ENCODE measurements at regions not wholly inside any gene's neighbourhood (a gene's known extent, or its start where the extent isn't known, plus 50 kb on each side); places are given as distances from the start of the nearest gene placed in this dataset.

DNA sequence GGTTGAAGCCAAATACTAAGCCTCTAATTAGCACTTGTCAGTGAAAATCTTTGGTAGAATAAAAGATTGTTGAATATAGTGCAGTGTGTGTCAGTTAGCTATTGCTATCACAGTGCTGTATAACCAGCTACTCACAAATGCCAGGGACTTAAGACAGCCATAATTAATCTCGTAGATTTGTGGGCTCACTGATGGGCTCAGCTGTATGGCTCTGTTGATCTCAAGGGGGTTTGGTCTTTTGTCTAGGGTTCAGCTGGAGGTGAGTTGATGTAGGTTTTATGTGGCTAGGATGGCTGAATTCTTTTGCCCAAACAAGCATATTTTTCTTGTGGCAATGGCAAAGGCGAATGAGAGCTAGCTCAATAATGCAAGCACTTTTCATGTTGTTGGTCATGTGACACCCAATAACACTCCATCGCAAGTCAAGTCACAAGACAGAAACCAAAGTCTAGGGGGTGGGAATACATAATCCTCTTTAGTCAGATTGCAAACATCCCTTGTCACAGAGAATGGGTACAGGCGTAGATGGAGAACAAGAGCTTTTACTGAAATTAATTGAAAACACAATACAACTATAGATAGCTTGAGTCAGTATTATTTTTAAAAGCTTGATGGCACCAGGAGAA lies 121.7 kb upstream of the EDNRB start:
- no peaks in the 10 kb centered on the region for H3K27me3 ChIP-seq (ENCODE audit: control insufficient read depth in 2 of 2, insufficient read depth in 2 of 2, low read length in 2 of 2)
- DNase-seq = no peak
- no peak overlapping the region for H3K4me3 ChIP-seq (replicated peaks in 1 of 3; ENCODE audit: low read depth in 2 of 3, low read length in 3 of 3)
- H4K20me1 ChIP-seq (ENCODE audit: insufficient read depth, low read length) = no peaks in the 10 kb centered on the region
- WGBS (ENCODE audit: insufficient coverage) = 80% methylated on average over 2 of the region's 4 CpGs
- Mint-ChIP-seq H3K36me3 (no peaks in the 10 kb centered on the region), H3K4me1 (no peaks in the 10 kb centered on the region), H3K4me3 (no peak overlapping the region), H3K27ac (no peak overlapping the region), H3K27me3 (ENCODE audit: low read depth in 3 of 3) (no peaks in the 10 kb centered on the region), H3K9me3 (peaks cover 0 to 3% (median 0%) of the 10 kb centered on the region in 7 donors)
- no peak overlapping the region for H3K4me2 ChIP-seq (replicated peaks; ENCODE audit: extremely low read depth, low read length, poor library complexity, severe bottlenecking)
- H3K9ac ChIP-seq (ENCODE audit: insufficient read depth, low read length, poor library complexity, severe bottlenecking) = no peak overlapping the region
- TF ChIP-seq, protein P1, sequence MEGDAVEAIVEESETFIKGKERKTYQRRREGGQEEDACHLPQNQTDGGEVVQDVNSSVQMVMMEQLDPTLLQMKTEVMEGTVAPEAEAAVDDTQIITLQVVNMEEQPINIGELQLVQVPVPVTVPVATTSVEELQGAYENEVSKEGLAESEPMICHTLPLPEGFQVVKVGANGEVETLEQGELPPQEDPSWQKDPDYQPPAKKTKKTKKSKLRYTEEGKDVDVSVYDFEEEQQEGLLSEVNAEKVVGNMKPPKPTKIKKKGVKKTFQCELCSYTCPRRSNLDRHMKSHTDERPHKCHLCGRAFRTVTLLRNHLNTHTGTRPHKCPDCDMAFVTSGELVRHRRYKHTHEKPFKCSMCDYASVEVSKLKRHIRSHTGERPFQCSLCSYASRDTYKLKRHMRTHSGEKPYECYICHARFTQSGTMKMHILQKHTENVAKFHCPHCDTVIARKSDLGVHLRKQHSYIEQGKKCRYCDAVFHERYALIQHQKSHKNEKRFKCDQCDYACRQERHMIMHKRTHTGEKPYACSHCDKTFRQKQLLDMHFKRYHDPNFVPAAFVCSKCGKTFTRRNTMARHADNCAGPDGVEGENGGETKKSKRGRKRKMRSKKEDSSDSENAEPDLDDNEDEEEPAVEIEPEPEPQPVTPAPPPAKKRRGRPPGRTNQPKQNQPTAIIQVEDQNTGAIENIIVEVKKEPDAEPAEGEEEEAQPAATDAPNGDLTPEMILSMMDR (IDR thresholded peaks at IDR 0.05) = no peak
- H3K27ac ChIP-seq (ENCODE audit: low read depth in 1 of 2, low read length in 2 of 2) = no peak overlapping the region
- H3K9me3 ChIP-seq (replicated peaks in 1 of 2; ENCODE audit: control insufficient read depth in 1 of 2, insufficient read depth in 1 of 2, low read length in 2 of 2) = no peaks in the 10 kb centered on the region
- intact Hi-C loops (cut with micrococcal nuclease) = no loop called here
- H3K36me3 ChIP-seq (replicated peaks in 1 of 2; ENCODE audit: control insufficient read depth in 1 of 2, insufficient read depth in 2 of 2, low read length in 2 of 2) = no peaks in the 10 kb centered on the region
- H3K4me1 ChIP-seq (ENCODE audit: control insufficient read depth in 1 of 2, insufficient read depth in 2 of 2, low read length in 2 of 2) = no peaks in the 10 kb centered on the region
- no peaks in the 10 kb centered on the region for H3K79me2 ChIP-seq (ENCODE audit: insufficient read depth, low read length)
- no peak overlapping the region for H2AFZ ChIP-seq (ENCODE audit: insufficient read depth, low read depth, low read length, poor library complexity, severe bottlenecking)

DNA sequence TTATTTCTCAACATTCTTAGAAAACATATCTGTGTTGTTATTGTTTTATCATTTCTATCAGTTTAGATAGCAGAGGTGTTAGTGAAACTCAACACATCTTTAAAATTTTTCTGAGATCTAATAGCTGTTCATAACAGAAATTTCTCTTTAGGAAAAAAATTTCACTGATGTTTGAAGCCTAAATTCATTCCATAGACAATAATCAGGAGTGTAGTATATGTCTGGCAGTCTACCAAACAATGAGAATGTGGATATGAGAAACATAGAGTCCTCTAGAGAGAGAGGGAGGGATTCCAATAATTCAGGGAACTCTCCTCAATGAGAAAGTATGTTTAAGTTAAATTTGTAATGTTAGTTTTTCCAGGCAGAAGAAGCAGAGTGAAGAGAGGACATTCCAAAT lies 118.2 kb upstream of the EDNRB start:
- H3K27me3 Mint-ChIP-seq (ENCODE audit: low read depth in 3 of 3) = no peaks in the 10 kb centered on the region
- no peaks in the 10 kb centered on the region for H3K9me3 ChIP-seq (replicated peaks in 1 of 2; ENCODE audit: control insufficient read depth in 1 of 2, insufficient read depth in 1 of 2, low read length in 2 of 2)
- no peak for DNase-seq
- intact Hi-C loops (cut with micrococcal nuclease) = no loop called here
- H3K36me3 ChIP-seq (replicated peaks in 1 of 2; ENCODE audit: control insufficient read depth in 1 of 2, insufficient read depth in 2 of 2, low read length in 2 of 2) = no peaks in the 10 kb centered on the region
- H3K4me3 Mint-ChIP-seq = no peak overlapping the region
- H3K4me1 Mint-ChIP-seq = no peaks in the 10 kb centered on the region
- no peak overlapping the region for H3K4me3 ChIP-seq (replicated peaks in 1 of 3; ENCODE audit: low read depth in 2 of 3, low read length in 3 of 3)
- no peak overlapping the region for H3K27ac ChIP-seq (ENCODE audit: low read depth in 1 of 2, low read length in 2 of 2)
- H3K4me1 ChIP-seq (ENCODE audit: control insufficient read depth in 1 of 2, insufficient read depth in 2 of 2, low read length in 2 of 2) = no peaks in the 10 kb centered on the region
- H3K36me3 Mint-ChIP-seq = no peaks in the 10 kb centered on the region
- H3K27ac Mint-ChIP-seq = no peak overlapping the region
- H4K20me1 ChIP-seq (ENCODE audit: insufficient read depth, low read length) = no peaks in the 10 kb centered on the region
- no peaks in the 10 kb centered on the region for H3K79me2 ChIP-seq (ENCODE audit: insufficient read depth, low read length)
- no peak overlapping the region for H2AFZ ChIP-seq (ENCODE audit: insufficient read depth, low read depth, low read length, poor library complexity, severe bottlenecking)
- no peak overlapping the region for H3K9ac ChIP-seq (ENCODE audit: insufficient read depth, low read length, poor library complexity, severe bottlenecking)
- no peak overlapping the region for H3K4me2 ChIP-seq (replicated peaks; ENCODE audit: extremely low read depth, low read length, poor library complexity, severe bottlenecking)
- TF ChIP-seq, protein P1 (IDR thresholded peaks at IDR 0.05) = no peak
- H3K27me3 ChIP-seq (ENCODE audit: control insufficient read depth in 2 of 2, insufficient read depth in 2 of 2, low read length in 2 of 2) = no peaks in the 10 kb centered on the region
- peaks cover 0 to 2% (median 0%) of the 10 kb centered on the region in 7 donors for H3K9me3 Mint-ChIP-seq
